HUDEP-2 (cell line): ENCODE measurements at regions not wholly inside any gene's neighbourhood (a gene's known extent, or its start where the extent isn't known, plus 50 kb on each side); places are given as distances from the start of the nearest gene placed in this dataset.

ENCODE experiments used
- DNase-seq, 76 experiments: peaks; one replicate each; lab custom pipeline; 2025; ENCODE audit not compliant: unreplicated experiment in 76 of 76; lab: John Stamatoyannopoulos, UW

GRCh38 chr10:105503714-105504113 lies 862.6 kb downstream of the SORCS3 start:
- DNase-seq: no peak

DNA sequence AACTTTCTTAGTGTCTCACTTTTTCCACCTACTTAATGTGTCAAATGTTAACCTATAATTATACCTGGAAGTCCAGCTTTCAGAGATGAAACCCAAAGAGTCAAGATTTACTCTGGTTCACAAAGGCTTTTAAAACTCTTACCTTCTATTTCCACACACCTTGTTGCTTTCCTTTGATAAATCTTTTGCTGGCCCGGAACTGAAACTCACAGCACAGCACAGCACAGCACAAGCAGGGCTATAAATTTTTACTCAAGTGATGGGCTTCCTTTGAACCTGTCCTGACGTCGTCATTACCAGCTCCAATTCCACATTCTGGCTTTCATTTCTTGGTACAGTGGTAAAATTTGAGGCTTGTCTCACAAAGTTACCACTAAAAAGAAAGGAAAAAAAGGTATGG lies 861.0 kb downstream of the SORCS3 start:
- no peak for DNase-seq

DNA sequence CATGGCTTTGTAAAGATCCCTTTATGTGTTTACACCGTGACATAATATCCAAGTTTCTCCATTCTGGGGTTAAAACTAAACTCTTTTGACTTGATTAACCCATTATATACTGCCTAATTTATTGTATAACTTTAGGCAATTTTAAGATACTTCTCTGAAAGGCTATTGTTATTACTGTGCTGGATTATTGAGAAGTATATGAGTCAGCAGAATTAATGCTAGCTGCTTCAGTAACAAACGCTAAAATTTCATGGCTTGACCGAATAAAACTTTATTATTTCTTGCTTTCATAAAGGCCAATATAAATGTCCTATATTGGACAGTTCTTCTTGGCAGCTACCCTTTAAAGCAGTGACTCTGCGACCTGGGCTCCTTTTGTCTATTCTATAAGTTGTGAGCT lies 853.9 kb downstream of the SORCS3 start:
- no peak for DNase-seq

- DNase-seq: no peak
Observed at GRCh38 chr10:105494303-105494702, 853.2 kb downstream of the SORCS3 start.

- no peak for DNase-seq
Observed at GRCh38 chr10:105473170-105473569, 832.1 kb downstream of the SORCS3 start.

DNA sequence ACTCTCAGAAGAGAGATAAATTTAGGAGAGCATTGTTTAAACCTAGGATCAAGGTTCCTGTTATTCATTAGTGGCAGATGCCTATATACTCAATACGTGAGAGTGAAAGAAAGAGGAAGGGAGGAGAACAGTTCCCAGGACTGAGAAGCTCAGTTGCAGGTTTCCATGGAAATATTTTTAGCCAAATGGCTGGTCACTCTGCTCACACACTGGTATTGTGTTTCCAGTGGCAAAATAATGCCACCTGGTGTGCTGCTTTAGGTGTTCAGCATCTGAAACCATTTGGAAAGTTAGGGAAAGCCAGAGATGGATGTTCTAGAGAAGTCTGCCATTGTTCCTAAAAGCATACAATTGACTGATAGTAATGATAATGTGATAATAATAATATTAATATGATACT lies 827.7 kb downstream of the SORCS3 start:
- no peak for DNase-seq

- no peak for DNase-seq
Observed at GRCh38 chr10:105466521-105466920, 825.4 kb downstream of the SORCS3 start.

DNA sequence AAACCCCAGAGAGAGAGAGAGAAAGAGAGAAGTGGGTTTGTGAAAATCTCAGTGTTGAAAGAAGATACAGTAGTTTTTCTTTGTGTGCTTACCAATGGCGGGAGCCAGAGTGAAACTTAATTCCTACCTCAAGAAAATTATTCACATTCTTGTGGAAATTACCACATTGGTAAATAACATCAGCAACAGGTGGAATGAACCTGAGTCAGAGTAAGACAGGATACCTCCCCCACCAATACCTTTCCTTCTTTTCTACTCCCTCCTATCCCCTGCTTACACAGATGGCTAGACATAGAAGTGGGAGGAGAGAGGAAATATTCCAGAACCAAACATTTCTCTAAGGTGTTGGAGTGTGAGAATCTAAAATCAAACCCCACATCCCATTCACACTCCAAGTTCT lies 793.9 kb downstream of the SORCS3 start:
- no peak for DNase-seq

DNA sequence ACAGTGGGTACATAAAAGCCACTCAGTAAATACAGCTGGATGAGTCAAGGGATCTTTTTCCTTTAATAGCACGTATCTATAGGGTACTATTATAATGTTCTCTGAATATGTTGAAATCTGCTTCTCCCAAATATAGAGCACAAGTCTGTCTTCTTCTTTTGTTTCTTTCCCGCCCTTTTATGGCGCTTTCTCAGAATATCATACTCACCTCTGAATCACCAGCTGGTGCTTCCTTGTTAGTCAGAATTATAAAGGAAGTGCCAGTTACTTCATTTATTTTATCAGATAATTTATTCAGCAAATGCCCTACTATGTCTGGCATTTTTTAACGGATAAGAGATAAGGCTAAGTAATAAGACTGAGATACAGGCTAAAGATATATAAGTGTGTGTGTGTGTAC lies 772.9 kb downstream of the SORCS3 start:
- no peak for DNase-seq

- DNase-seq: no peak
Observed at GRCh38 chr10:105409370-105409769, 768.3 kb downstream of the SORCS3 start.

- DNase-seq: no peak
Observed at GRCh38 chr10:105406488-105406887, 765.4 kb downstream of the SORCS3 start.

- DNase-seq: no peak
Observed at GRCh38 chr10:105398202-105398601, 757.1 kb downstream of the SORCS3 start.

DNA sequence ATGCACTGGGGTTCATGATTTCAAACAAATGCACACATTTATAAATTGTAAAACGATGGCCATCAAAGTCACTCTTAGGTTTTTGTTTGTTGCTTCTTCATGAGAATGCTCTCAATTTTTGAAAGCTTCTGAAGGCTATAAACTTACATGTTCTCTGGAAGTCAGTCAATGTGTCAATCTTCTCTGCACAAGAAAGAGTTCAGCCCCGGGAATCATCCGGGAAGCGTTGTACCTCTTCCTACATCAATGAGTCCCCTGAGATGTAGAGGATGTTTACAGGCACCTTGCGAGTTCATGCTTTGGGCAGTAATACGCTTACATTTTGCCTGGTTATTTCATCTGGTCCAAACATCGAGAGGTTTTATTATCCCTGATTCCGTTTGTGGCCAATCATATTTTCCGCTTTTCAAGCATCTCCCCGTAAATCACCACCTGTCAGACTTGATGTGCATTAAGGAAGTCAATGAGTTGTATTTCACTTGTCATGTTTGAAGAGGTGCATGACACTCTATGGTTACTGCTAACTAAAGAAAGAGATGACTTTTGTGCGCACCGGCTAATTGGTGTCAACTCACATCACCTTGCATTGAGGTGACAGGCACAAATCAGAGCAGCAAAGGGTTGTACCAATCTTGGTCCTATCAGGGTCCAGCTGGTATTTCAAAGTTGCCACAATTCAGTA lies 750.7 kb downstream of the SORCS3 start:
- DNase-seq: no peak

GRCh38 chr10:105387971-105388370 lies 746.9 kb downstream of the SORCS3 start:
- DNase-seq: no peak

DNA sequence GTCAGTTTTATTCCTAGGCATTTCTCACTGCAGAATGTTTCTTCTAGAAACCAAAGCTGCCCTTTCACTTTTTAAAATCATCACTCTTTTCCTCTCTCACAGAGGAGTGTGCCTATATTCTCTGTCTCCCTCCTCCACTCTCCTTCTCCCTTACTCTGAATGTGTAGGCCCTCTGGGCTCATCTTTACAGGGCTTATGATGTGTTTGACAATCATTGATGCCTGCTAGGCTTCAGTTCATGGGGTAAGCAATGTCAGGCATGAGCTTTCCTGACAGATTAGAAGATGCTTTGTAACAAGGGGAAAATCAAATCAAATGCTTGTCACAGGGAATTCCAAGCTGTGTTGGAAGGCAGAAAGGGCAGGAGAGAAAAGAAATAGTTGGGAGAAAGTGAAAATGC lies 742.9 kb downstream of the SORCS3 start:
- no peak for DNase-seq

- DNase-seq: no peak
Observed at GRCh38 chr10:105370692-105371091, 729.6 kb downstream of the SORCS3 start.

DNA sequence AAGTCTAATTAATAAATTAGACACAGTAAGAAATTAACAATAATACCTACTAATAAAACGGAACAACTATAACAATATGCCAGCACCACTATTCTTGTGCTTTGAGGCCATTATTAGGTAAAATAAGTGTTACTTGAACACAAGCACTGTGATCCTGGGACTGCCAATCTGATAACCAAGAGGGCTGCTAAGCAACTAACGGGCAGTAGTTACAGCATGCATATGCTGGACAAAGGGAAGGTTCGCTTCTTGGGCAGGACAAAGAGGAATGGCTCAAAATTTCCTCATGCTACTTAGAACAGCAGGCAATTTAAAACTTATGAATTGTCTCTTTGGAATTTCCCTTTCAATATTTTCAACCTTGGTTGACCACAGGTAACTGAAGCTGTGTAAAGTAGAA lies 718.6 kb downstream of the SORCS3 start:
- DNase-seq: no peak

- no peak for DNase-seq
Observed at GRCh38 chr10:105358911-105359310, 717.8 kb downstream of the SORCS3 start.

- DNase-seq: no peak
Observed at GRCh38 chr10:105356626-105357025, 715.5 kb downstream of the SORCS3 start.

DNA sequence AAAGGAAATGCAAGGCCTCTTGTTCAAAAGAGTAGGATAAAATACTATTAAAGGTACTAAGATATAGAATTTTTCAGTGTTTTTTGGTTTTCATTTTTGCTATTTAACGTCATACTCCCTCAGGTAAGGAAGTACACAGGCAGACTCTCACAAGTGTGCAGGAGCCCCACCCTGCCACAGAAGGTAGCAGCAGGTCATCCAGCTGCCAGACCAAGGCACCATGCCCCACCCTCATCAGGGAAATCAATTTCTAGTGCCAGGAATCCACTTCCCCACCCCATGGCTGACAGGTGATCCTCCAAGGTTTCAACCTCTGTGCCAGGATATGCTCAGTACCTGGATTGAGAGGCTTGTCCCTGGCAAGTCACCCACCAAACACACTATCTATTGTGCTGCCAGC lies 712.9 kb downstream of the SORCS3 start:
- DNase-seq: no peak

GRCh38 chr10:105352827-105353226 lies 711.7 kb downstream of the SORCS3 start:
- no peak for DNase-seq

DNA sequence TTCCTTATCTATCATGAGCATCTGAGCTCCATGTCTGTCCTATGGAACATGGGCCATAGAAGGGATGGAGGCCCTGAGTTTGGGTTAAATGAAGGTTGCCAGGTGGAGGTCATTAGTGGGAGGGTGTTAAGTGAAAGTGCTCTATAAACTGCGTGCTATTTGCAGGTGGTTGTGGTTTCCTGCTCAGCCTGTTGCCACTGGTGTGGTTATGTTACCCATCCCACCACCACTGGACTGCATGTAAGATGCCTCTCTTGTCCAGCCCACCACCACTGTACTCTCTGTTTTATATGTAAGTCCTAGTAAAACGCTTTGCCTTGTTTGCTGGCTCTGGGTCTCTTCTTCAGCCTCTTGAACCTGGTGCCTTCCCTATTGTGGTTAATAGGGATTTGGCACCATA lies 711.2 kb downstream of the SORCS3 start:
- DNase-seq: no peak

DNA sequence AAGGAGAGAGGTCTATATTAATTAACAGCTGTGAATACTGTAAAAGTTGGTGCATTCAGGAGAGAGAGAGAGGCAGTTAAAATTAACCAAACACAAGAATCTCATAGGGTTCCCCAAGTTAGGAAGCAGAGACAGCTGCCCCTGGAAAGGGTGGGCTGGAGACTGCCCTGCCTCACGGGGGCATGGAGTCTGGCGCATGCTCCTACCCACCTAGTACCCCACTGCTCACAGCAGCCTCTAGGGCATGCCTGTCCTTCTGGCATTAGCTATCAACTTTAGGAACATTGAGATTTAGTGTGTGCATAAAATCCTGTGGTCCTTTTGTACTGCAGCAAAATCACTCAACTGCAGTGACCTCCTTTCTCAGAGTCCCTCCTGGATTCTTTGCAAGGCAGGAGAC lies 710.1 kb downstream of the SORCS3 start:
- DNase-seq: no peak
